CD8-positive, alpha-beta memory T cell (primary cell): ENCODE measurements at regions not wholly inside any gene's neighbourhood (a gene's known extent, or its start where the extent isn't known, plus 50 kb on each side); places are given as distances from the start of the nearest gene placed in this dataset.

Experiments
- CTCF ChIA-PET: fragments of 350-600 bp; sonication (Branson Sonifier 250); formaldehyde crosslinking; loops from one replicate; lab custom pipeline; 2021; ENCODE audit warnings: antibody characterized with exemption; lab: Charles Lee
- POLR2A ChIA-PET: fragments of 350-600 bp; sonication (Branson Sonifier 250); formaldehyde crosslinking; loops from one replicate; lab custom pipeline; 2021; ENCODE audit warnings: antibody characterized with exemption; lab: Charles Lee
- DNase-seq, 5 donors: peaks; one replicate each; pipeline versions ENCODE4 v3.0.0 to v3.0.0-alpha.2; 2020 to 2022; ENCODE audit warnings: mixed read lengths in 1 of 5
- H3K27ac ChIP-seq: one replicate; pipeline ENCODE4 v1.7.0; 2013; ENCODE audit warnings: low read depth, mild to moderate bottlenecking, low read length, moderate library complexity
- H3K27me3 ChIP-seq: 2 replicates; pipeline ENCODE4 v1.7.0; 2013; ENCODE audit warnings: low read length, mild to moderate bottlenecking; ENCODE audit not compliant: insufficient read depth, poor library complexity, severe bottlenecking
- H3K36me3 ChIP-seq: 2 replicates; pipeline ENCODE4 v1.7.0; 2013; ENCODE audit warnings: mild to moderate bottlenecking, low read length, moderate library complexity; ENCODE audit not compliant: insufficient read depth
- H3K4me1 ChIP-seq: 2 replicates; pipeline ENCODE4 v1.7.0; 2013; ENCODE audit warnings: mild to moderate bottlenecking, low read length, moderate library complexity; ENCODE audit not compliant: insufficient read depth
- H3K4me3 ChIP-seq: 2 replicates; pipeline ENCODE4 v1.7.0; 2013; ENCODE audit warnings: mild to moderate bottlenecking, low read length
- H3K9me3 ChIP-seq: 2 replicates; pipeline ENCODE4 v1.7.0; 2013; ENCODE audit warnings: mild to moderate bottlenecking, low read length
- H3K27ac Mint-ChIP-seq, 8 donors: one replicate each; pipeline ENCODE4 v1.8.0; 2020 to 2021; ENCODE audit warnings: mixed read lengths in 8 of 8, mild to moderate bottlenecking in 6 of 8, inconsistent platforms in 3 of 8, moderate library complexity in 3 of 8
- H3K27me3 Mint-ChIP-seq, 2 donors: one replicate each; pipeline ENCODE4 v1.8.0; 2020 to 2021; ENCODE audit warnings: mixed read lengths in 2 of 2, mild to moderate bottlenecking in 1 of 2, moderate library complexity in 1 of 2
- H3K36me3 Mint-ChIP-seq, 3 donors: one replicate each; pipeline ENCODE4 v1.8.0; 2020 to 2021; ENCODE audit warnings: mixed read lengths in 3 of 3, inconsistent platforms in 1 of 3, mild to moderate bottlenecking in 1 of 3
- H3K4me1 Mint-ChIP-seq, 3 donors: one replicate each; pipeline ENCODE4 v1.8.0; 2020 to 2021; ENCODE audit warnings: mixed read lengths in 3 of 3, inconsistent platforms in 1 of 3, mild to moderate bottlenecking in 1 of 3
- H3K4me3 Mint-ChIP-seq, 7 donors: one replicate each; pipeline ENCODE4 v1.8.0; 2020 to 2021; ENCODE audit warnings: mixed read lengths in 7 of 7, mild to moderate bottlenecking in 6 of 7, moderate library complexity in 4 of 7, inconsistent platforms in 2 of 7
- H3K9me3 Mint-ChIP-seq, 5 donors: one replicate each; pipeline ENCODE4 v1.8.0; 2020 to 2022; ENCODE audit warnings: mixed read lengths in 5 of 5, mild to moderate bottlenecking in 3 of 5, moderate library complexity in 2 of 5, inconsistent platforms in 1 of 5

GRCh38 chr22:27217154-27217553 is 559.8 kb downstream of the MIAT start:
- no peaks in the 10 kb centered on the region for H3K36me3 Mint-ChIP-seq
- CTCF ChIA-PET: no interaction called here
- peaks cover 11 to 38% of the 10 kb centered on the region in 2 donors for H3K27me3 Mint-ChIP-seq
- Histone ChIP-seq H3K36me3 (no peaks in the 10 kb centered on the region), H3K27me3 (no peaks in the 10 kb centered on the region), H3K9me3 (no peaks in the 10 kb centered on the region), H3K4me3 (no peak overlapping the region), H3K4me1 (no peaks in the 10 kb centered on the region), H3K27ac (no peak overlapping the region)
- H3K4me1 Mint-ChIP-seq: no peaks in the 10 kb centered on the region
- no peak for DNase-seq
- POLR2A ChIA-PET: no interaction called here
- H3K9me3 Mint-ChIP-seq: no peaks in the 10 kb centered on the region
- no peak overlapping the region for H3K27ac Mint-ChIP-seq
- H3K4me3 Mint-ChIP-seq: no peak overlapping the region

GRCh38 chr22:27218012-27218920 is 560.9 kb downstream of the MIAT start:
- ChIA-PET POLR2A (no interaction called here), CTCF (no interaction called here)
- H3K36me3 Mint-ChIP-seq: no peaks in the 10 kb centered on the region
- no peaks in the 10 kb centered on the region for H3K4me1 ChIP-seq
- H3K9me3 Mint-ChIP-seq: no peaks in the 10 kb centered on the region
- H3K36me3 ChIP-seq: no peaks in the 10 kb centered on the region
- H3K27ac Mint-ChIP-seq: no peak overlapping the region
- H3K27me3 Mint-ChIP-seq: peaks cover 11 to 33% of the 10 kb centered on the region in 2 donors
- no peak overlapping the region for H3K27ac ChIP-seq
- no peak overlapping the region for H3K4me3 ChIP-seq
- DNase-seq: no peak
- H3K27me3 ChIP-seq: no peaks in the 10 kb centered on the region
- no peaks in the 10 kb centered on the region for H3K9me3 ChIP-seq
- no peak overlapping the region for H3K4me3 Mint-ChIP-seq
- H3K4me1 Mint-ChIP-seq: no peaks in the 10 kb centered on the region

- no peaks in the 10 kb centered on the region for H3K4me1 Mint-ChIP-seq
- no peaks in the 10 kb centered on the region for H3K27me3 ChIP-seq
- no peaks in the 10 kb centered on the region for H3K36me3 Mint-ChIP-seq
- ChIA-PET POLR2A (no interaction called here), CTCF (no interaction called here)
- no peaks in the 10 kb centered on the region for H3K9me3 ChIP-seq
- no peak overlapping the region for H3K4me3 ChIP-seq
- no peak overlapping the region for H3K27ac Mint-ChIP-seq
- no peaks in the 10 kb centered on the region for H3K4me1 ChIP-seq
- no peaks in the 10 kb centered on the region for H3K36me3 ChIP-seq
- no peak overlapping the region for H3K4me3 Mint-ChIP-seq
- DNase-seq: no peak
- no peaks in the 10 kb centered on the region for H3K9me3 Mint-ChIP-seq
- peaks cover 10 to 28% of the 10 kb centered on the region in 2 donors for H3K27me3 Mint-ChIP-seq
- no peak overlapping the region for H3K27ac ChIP-seq
Observed at GRCh38 chr22:27219036-27219435, 561.6 kb downstream of the MIAT start.

- Mint-ChIP-seq H3K9me3 (no peaks in the 10 kb centered on the region), H3K27me3 (peaks cover 8 to 18% of the 10 kb centered on the region in 2 donors), H3K36me3 (no peaks in the 10 kb centered on the region), H3K4me3 (no peak overlapping the region), H3K27ac (no peak overlapping the region), H3K4me1 (no peaks in the 10 kb centered on the region)
- H3K4me3 ChIP-seq: no peak overlapping the region
- H3K4me1 ChIP-seq: no peaks in the 10 kb centered on the region
- no peak overlapping the region for H3K27ac ChIP-seq
- H3K36me3 ChIP-seq: no peaks in the 10 kb centered on the region
- POLR2A ChIA-PET: no interaction called here
- H3K27me3 ChIP-seq: no peaks in the 10 kb centered on the region
- no peak for DNase-seq
- H3K9me3 ChIP-seq: no peaks in the 10 kb centered on the region
- CTCF ChIA-PET: no interaction called here
Observed at GRCh38 chr22:27220339-27220738, 563.0 kb downstream of the MIAT start.

- Histone ChIP-seq H3K4me3 (no peak overlapping the region), H3K4me1 (no peaks in the 10 kb centered on the region), H3K27ac (no peak overlapping the region), H3K9me3 (no peaks in the 10 kb centered on the region), H3K27me3 (no peaks in the 10 kb centered on the region), H3K36me3 (no peaks in the 10 kb centered on the region)
- no peak for DNase-seq
- CTCF ChIA-PET: no interaction called here
- POLR2A ChIA-PET: no interaction called here
- no peaks in the 10 kb centered on the region for H3K9me3 Mint-ChIP-seq
- no peak overlapping the region for H3K27ac Mint-ChIP-seq
- H3K36me3 Mint-ChIP-seq: no peaks in the 10 kb centered on the region
- peaks cover 7 to 18% of the 10 kb centered on the region in 2 donors for H3K27me3 Mint-ChIP-seq
- H3K4me3 Mint-ChIP-seq: no peak overlapping the region
- no peaks in the 10 kb centered on the region for H3K4me1 Mint-ChIP-seq
Observed at GRCh38 chr22:27222178-27222577, 564.8 kb downstream of the MIAT start.

- CTCF ChIA-PET: no interaction called here
- no peak overlapping the region for H3K27ac ChIP-seq
- no peaks in the 10 kb centered on the region for H3K9me3 ChIP-seq
- Mint-ChIP-seq H3K4me3 (no peak overlapping the region), H3K9me3 (no peaks in the 10 kb centered on the region), H3K4me1 (no peaks in the 10 kb centered on the region), H3K27me3 (peaks cover 5 to 11% of the 10 kb centered on the region in 2 donors), H3K36me3 (no peaks in the 10 kb centered on the region), H3K27ac (no peak overlapping the region)
- H3K4me3 ChIP-seq: no peak overlapping the region
- H3K27me3 ChIP-seq: no peaks in the 10 kb centered on the region
- POLR2A ChIA-PET: no interaction called here
- H3K36me3 ChIP-seq: no peaks in the 10 kb centered on the region
- H3K4me1 ChIP-seq: no peaks in the 10 kb centered on the region
- no peak for DNase-seq
Observed at GRCh38 chr22:27223317-27224177, 566.2 kb downstream of the MIAT start.

GRCh38 chr22:27224485-27225374 is 567.3 kb downstream of the MIAT start:
- no peaks in the 10 kb centered on the region for H3K4me1 ChIP-seq
- H3K27ac ChIP-seq: no peak overlapping the region
- Mint-ChIP-seq H3K36me3 (no peaks in the 10 kb centered on the region), H3K4me3 (no peak overlapping the region), H3K27me3 (peaks cover 3 to 4% of the 10 kb centered on the region in 2 donors), H3K9me3 (peaks cover 0 to under 1% (median 0%) of the 10 kb centered on the region in 5 donors), H3K27ac (no peak overlapping the region), H3K4me1 (no peaks in the 10 kb centered on the region)
- CTCF ChIA-PET: no interaction called here
- no peak overlapping the region for H3K4me3 ChIP-seq
- no peaks in the 10 kb centered on the region for H3K27me3 ChIP-seq
- H3K9me3 ChIP-seq: no peaks in the 10 kb centered on the region
- POLR2A ChIA-PET: no interaction called here
- no peaks in the 10 kb centered on the region for H3K36me3 ChIP-seq
- DNase-seq: no peak
